ENCODE measurements at regions not wholly inside any gene's neighbourhood (a gene's known extent, or its start where the extent isn't known, plus 50 kb on each side); places are given as distances from the start of the nearest gene placed in this dataset.

DNA sequence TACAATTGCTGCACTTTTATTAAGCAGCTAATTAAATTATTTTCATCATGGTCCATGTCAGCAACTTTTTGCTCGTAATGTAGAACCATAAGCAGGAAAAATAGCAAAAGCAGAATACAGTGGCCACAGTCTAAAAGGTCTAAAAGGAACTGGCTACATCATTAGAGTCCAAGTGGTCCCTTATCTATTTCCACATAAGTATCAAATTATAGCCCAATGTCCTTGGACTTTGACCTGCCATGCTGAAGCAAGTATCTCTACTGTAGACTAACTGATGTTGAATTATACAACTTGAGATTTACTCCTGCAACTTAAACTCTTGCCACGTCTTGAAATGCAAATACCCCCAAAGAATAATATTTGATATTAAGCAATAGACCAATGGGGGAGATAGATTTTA is 68.8 kb downstream of the OXGR1 start:
- TF ChIP-seq, protein P1, sequence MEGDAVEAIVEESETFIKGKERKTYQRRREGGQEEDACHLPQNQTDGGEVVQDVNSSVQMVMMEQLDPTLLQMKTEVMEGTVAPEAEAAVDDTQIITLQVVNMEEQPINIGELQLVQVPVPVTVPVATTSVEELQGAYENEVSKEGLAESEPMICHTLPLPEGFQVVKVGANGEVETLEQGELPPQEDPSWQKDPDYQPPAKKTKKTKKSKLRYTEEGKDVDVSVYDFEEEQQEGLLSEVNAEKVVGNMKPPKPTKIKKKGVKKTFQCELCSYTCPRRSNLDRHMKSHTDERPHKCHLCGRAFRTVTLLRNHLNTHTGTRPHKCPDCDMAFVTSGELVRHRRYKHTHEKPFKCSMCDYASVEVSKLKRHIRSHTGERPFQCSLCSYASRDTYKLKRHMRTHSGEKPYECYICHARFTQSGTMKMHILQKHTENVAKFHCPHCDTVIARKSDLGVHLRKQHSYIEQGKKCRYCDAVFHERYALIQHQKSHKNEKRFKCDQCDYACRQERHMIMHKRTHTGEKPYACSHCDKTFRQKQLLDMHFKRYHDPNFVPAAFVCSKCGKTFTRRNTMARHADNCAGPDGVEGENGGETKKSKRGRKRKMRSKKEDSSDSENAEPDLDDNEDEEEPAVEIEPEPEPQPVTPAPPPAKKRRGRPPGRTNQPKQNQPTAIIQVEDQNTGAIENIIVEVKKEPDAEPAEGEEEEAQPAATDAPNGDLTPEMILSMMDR (IDR thresholded peaks at IDR 0.05; ENCODE audit: control extremely low read depth in 1 of 3, insufficient read depth in 1 of 3, low read depth in 1 of 3, low read length in 3 of 3) = no peak
- TF ChIP-seq TCF12 (IDR thresholded peaks at IDR 0.05; ENCODE audit: low read depth, low read length) = no peak
- no peak for TF ChIP-seq JUND (IDR thresholded peaks at IDR 0.05; ENCODE audit: low read length)
- no peak for TF ChIP-seq POLR2A (IDR thresholded peaks at IDR 0.05; ENCODE audit: control extremely low read depth in 1 of 2, low read depth in 2 of 2, low read length in 2 of 2)
- no peak for TF ChIP-seq KDM1A (IDR thresholded peaks at IDR 0.05; ENCODE audit: borderline replicate concordance, low read length)
- TF ChIP-seq CTBP2 (IDR thresholded peaks at IDR 0.05; ENCODE audit: borderline replicate concordance, insufficient read depth, insufficient read length, low read length) = no peak
